GM23338 (cell line): ENCODE measurements at regions not wholly inside any gene's neighbourhood (a gene's known extent, or its start where the extent isn't known, plus 50 kb on each side); places are given as distances from the start of the nearest gene placed in this dataset.

ENCODE experiments used
- ATAC-seq: fragments of 200-7000 bp; cut with Tn5 transposase; 3 replicates; pipeline ENCODE4 v1.9.1; 2020
- DNase-seq: peaks from one replicate; pipeline ENCODE4 v3.0.0-alpha.2; 2015; ENCODE audit warnings: low spot score
- H2AFZ ChIP-seq: fragments of 200-600 bp; sonication (generic); 2 replicates; pipeline ENCODE4 v1.8.0; 2016; ENCODE audit warnings: antibody characterized with exemption, mild to moderate bottlenecking, moderate library complexity
- H3F3A ChIP-seq: fragments of 200-600 bp; sonication (generic); replicated peaks from 2 replicates; pipeline ENCODE4 v1.8.0; 2017; ENCODE audit warnings: antibody characterized with exemption, mixed run types, low read depth
- H3K27ac ChIP-seq: fragments of 200-600 bp; sonication (generic); 2 replicates; pipeline ENCODE4 v1.6.1; 2016; ENCODE audit warnings: low read depth
- H3K27me3 ChIP-seq: fragments of 200-600 bp; sonication (generic); 2 replicates; pipeline ENCODE4 v1.8.0; 2016; ENCODE audit warnings: mild to moderate bottlenecking, mixed run types, moderate library complexity; ENCODE audit not compliant: insufficient read depth
- H3K36me3 ChIP-seq: fragments of 200-600 bp; sonication (generic); 2 replicates; pipeline ENCODE4 v1.8.0; 2016; ENCODE audit warnings: mild to moderate bottlenecking; ENCODE audit not compliant: insufficient read depth
- H3K4me1 ChIP-seq: fragments of 200-600 bp; sonication (generic); 2 replicates; pipeline ENCODE4 v1.8.0; 2016; ENCODE audit warnings: mild to moderate bottlenecking, moderate library complexity; ENCODE audit not compliant: insufficient read depth
- H3K4me2 ChIP-seq: fragments of 200-600 bp; sonication (generic); 2 replicates; pipeline ENCODE4 v1.7.1; 2017; ENCODE audit warnings: mixed run types
- H3K4me3 ChIP-seq: fragments of 200-600 bp; sonication (generic); 2 replicates; pipeline ENCODE4 v1.6.1; 2016; ENCODE audit warnings: mixed run types
- H3K79me2 ChIP-seq: fragments of 200-600 bp; sonication (generic); replicated peaks from 2 replicates; pipeline ENCODE4 v1.8.0; 2017; ENCODE audit warnings: mild to moderate bottlenecking; ENCODE audit not compliant: insufficient read depth
- H3K9me2 ChIP-seq: fragments of 200-600 bp; sonication (generic); 2 replicates; pipeline ENCODE4 v1.8.0; 2017; ENCODE audit not compliant: insufficient read depth
- H4K20me1 ChIP-seq: fragments of 200-600 bp; sonication (generic); replicated peaks from 2 replicates; pipeline ENCODE4 v1.8.0; 2017; ENCODE audit warnings: mild to moderate bottlenecking; ENCODE audit not compliant: insufficient read depth
- H3K27ac Mint-ChIP-seq: 2 replicates; pipeline ENCODE4 v1.8.0; 2020; ENCODE audit warnings: inconsistent platforms, mild to moderate bottlenecking, moderate library complexity, mixed read lengths
- H3K27me3 Mint-ChIP-seq: 3 replicates; pipeline ENCODE4 v1.8.0; 2022; ENCODE audit warnings: low read depth, mild to moderate bottlenecking, moderate library complexity, mixed read lengths, inconsistent platforms; ENCODE audit not compliant: insufficient read depth, poor library complexity
- H3K36me3 Mint-ChIP-seq: 3 replicates; pipeline ENCODE4 v1.8.0; 2021; ENCODE audit warnings: low read depth, mild to moderate bottlenecking, inconsistent platforms, moderate library complexity, mixed read lengths
- H3K4me1 Mint-ChIP-seq: 3 replicates; pipeline ENCODE4 v1.8.0; 2020; ENCODE audit warnings: mild to moderate bottlenecking, inconsistent platforms, mixed read lengths
- H3K4me3 Mint-ChIP-seq: 3 replicates; pipeline ENCODE4 v1.8.0; 2021; ENCODE audit warnings: moderate library complexity, mild to moderate bottlenecking, inconsistent platforms, mixed read lengths
- H3K9me3 Mint-ChIP-seq: 3 replicates; pipeline ENCODE4 v1.8.0; 2020; ENCODE audit warnings: moderate library complexity, mild to moderate bottlenecking, inconsistent platforms, mixed read lengths
- EZH2 ChIP-seq: fragments of 200-600 bp; sonication (generic); IDR thresholded peaks from one replicate; pipeline ENCODE4 v1.8.0; 2017; ENCODE audit warnings: antibody characterized with exemption, mild to moderate bottlenecking, low read depth; ENCODE audit not compliant: unreplicated experiment
- EZH2phosphoT487 ChIP-seq: fragments of 200-600 bp; sonication (generic); IDR thresholded peaks from one replicate; pipeline ENCODE4 v1.8.1; 2018; ENCODE audit warnings: antibody characterized with exemption; ENCODE audit not compliant: unreplicated experiment
- JUNB ChIP-seq: IDR thresholded peaks from one replicate; pipeline ENCODE4 v1.6.1; 2016; ENCODE audit warnings: antibody characterized with exemption; ENCODE audit not compliant: unreplicated experiment
- NANOG ChIP-seq: IDR thresholded peaks from 2 replicates; pipeline ENCODE4 v1.6.1; 2016; ENCODE audit warnings: antibody characterized with exemption, borderline replicate concordance
- POLR2AphosphoS5 ChIP-seq: IDR thresholded peaks from 2 replicates; pipeline ENCODE4 v1.6.1; 2016; ENCODE audit warnings: antibody characterized with exemption, low read depth
- STAT1 ChIP-seq: IDR thresholded peaks from one replicate; pipeline ENCODE4 v1.6.1; 2016; ENCODE audit warnings: antibody characterized with exemption; ENCODE audit not compliant: unreplicated experiment
- ZNF331 ChIP-seq: fragments of 250-450 bp; sonication (Bioruptor Pico); IDR thresholded peaks from 2 replicates; pipeline ENCODE4 v1.5.0; 2020; ENCODE audit warnings: low read depth, mild to moderate bottlenecking, moderate library complexity
- TF ChIP-seq, protein P1 (sequence below): fragments of 250-450 bp; sonication (Bioruptor Pico); IDR thresholded peaks from 2 replicates; pipeline ENCODE4 v1.5.0; 2020; ENCODE audit warnings: mild to moderate bottlenecking, moderate library complexity
- TF ChIP-seq, protein P2 (sequence below): IDR thresholded peaks from 2 replicates; pipeline ENCODE4 v1.6.1; 2016; ENCODE audit warnings: antibody characterized with exemption
- TF ChIP-seq, protein P3 (sequence below): IDR thresholded peaks from one replicate; pipeline ENCODE4 v1.6.1; 2018; ENCODE audit warnings: antibody characterized with exemption; ENCODE audit not compliant: unreplicated experiment

DNA sequence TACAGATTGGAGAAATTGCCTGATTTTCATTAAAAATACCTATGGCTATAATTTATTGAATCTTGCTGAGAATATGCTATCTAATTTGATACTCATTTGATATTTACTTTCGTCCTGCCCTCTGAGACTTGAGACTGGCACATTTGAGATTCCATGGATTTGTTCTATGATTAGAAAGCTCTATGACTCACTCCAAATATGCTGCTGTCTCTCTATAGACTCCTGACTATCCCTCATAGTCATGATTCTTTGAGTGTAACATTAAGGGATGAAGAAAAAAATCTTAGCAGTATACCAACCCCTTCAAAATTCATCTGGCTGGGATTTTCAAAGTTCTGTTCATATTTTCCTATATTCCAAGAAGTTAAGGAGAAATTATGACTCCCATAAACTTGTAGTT, 191.9 kb downstream of the LRIG3 start:
- no peaks in the 10 kb centered on the region for H3K27me3 ChIP-seq
- no peak for DNase-seq
- no peak overlapping the region for H2AFZ ChIP-seq
- H3K4me3 ChIP-seq, result no peak overlapping the region
- Mint-ChIP-seq H3K9me3 (no peaks in the 10 kb centered on the region), H3K36me3 (no peaks in the 10 kb centered on the region), H3K27me3 (no peaks in the 10 kb centered on the region), H3K4me1 (no peaks in the 10 kb centered on the region), H3K27ac (no peak overlapping the region), H3K4me3 (no peak overlapping the region)
- no peaks in the 10 kb centered on the region for H3K9me2 ChIP-seq
- no peaks in the 10 kb centered on the region for H3F3A ChIP-seq
- no peak overlapping the region for H3K4me2 ChIP-seq
- no peaks in the 10 kb centered on the region for H3K4me1 ChIP-seq
- no peak overlapping the region for H3K27ac ChIP-seq
- H4K20me1 ChIP-seq, result no peaks in the 10 kb centered on the region
- no peak for ATAC-seq
- no peaks in the 10 kb centered on the region for H3K36me3 ChIP-seq
- no peaks in the 10 kb centered on the region for H3K79me2 ChIP-seq
- TF ChIP-seq EZH2phosphoT487 (no peak), EZH2 (no peak), ZNF331 (no peak), NANOG (no peak), POLR2AphosphoS5 (no peak), STAT1 (no peak), JUNB (no peak)
- TF ChIP-seq, protein P1, sequence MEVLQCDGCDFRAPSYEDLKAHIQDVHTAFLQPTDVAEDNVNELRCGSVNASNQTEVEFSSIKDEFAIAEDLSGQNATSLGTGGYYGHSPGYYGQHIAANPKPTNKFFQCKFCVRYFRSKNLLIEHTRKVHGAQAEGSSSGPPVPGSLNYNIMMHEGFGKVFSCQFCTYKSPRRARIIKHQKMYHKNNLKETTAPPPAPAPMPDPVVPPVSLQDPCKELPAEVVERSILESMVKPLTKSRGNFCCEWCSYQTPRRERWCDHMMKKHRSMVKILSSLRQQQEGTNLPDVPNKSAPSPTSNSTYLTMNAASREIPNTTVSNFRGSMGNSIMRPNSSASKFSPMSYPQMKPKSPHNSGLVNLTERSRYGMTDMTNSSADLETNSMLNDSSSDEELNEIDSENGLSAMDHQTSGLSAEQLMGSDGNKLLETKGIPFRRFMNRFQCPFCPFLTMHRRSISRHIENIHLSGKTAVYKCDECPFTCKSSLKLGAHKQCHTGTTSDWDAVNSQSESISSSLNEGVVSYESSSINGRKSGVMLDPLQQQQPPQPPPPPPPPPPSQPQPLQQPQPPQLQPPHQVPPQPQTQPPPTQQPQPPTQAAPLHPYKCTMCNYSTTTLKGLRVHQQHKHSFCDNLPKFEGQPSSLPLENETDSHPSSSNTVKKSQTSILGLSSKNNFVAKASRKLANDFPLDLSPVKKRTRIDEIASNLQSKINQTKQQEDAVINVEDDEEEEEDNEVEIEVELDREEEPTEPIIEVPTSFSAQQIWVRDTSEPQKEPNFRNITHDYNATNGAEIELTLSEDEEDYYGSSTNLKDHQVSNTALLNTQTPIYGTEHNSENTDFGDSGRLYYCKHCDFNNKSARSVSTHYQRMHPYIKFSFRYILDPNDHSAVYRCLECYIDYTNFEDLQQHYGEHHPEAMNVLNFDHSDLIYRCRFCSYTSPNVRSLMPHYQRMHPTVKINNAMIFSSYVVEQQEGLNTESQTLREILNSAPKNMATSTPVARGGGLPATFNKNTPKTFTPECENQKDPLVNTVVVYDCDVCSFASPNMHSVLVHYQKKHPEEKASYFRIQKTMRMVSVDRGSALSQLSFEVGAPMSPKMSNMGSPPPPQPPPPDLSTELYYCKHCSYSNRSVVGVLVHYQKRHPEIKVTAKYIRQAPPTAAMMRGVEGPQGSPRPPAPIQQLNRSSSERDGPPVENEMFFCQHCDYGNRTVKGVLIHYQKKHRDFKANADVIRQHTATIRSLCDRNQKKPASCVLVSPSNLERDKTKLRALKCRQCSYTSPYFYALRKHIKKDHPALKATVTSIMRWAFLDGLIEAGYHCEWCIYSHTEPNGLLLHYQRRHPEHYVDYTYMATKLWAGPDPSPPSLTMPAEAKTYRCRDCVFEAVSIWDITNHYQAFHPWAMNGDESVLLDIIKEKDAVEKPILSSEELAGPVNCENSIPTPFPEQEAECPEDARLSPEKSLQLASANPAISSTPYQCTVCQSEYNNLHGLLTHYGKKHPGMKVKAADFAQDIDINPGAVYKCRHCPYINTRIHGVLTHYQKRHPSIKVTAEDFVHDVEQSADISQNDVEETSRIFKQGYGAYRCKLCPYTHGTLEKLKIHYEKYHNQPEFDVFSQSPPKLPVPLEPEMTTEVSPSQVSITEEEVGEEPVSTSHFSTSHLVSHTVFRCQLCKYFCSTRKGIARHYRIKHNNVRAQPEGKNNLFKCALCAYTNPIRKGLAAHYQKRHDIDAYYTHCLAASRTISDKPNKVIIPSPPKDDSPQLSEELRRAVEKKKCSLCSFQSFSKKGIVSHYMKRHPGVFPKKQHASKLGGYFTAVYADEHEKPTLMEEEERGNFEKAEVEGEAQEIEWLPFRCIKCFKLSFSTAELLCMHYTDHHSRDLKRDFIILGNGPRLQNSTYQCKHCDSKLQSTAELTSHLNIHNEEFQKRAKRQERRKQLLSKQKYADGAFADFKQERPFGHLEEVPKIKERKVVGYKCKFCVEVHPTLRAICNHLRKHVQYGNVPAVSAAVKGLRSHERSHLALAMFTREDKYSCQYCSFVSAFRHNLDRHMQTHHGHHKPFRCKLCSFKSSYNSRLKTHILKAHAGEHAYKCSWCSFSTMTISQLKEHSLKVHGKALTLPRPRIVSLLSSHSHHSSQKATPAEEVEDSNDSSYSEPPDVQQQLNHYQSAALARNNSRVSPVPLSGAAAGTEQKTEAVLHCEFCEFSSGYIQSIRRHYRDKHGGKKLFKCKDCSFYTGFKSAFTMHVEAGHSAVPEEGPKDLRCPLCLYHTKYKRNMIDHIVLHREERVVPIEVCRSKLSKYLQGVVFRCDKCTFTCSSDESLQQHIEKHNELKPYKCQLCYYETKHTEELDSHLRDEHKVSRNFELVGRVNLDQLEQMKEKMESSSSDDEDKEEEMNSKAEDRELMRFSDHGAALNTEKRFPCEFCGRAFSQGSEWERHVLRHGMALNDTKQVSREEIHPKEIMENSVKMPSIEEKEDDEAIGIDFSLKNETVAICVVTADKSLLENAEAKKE (CRISPR knock-in tag), result no peak
- TF ChIP-seq, protein P2, sequence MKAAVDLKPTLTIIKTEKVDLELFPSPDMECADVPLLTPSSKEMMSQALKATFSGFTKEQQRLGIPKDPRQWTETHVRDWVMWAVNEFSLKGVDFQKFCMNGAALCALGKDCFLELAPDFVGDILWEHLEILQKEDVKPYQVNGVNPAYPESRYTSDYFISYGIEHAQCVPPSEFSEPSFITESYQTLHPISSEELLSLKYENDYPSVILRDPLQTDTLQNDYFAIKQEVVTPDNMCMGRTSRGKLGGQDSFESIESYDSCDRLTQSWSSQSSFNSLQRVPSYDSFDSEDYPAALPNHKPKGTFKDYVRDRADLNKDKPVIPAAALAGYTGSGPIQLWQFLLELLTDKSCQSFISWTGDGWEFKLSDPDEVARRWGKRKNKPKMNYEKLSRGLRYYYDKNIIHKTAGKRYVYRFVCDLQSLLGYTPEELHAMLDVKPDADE, result no peak
- TF ChIP-seq, protein P3, sequence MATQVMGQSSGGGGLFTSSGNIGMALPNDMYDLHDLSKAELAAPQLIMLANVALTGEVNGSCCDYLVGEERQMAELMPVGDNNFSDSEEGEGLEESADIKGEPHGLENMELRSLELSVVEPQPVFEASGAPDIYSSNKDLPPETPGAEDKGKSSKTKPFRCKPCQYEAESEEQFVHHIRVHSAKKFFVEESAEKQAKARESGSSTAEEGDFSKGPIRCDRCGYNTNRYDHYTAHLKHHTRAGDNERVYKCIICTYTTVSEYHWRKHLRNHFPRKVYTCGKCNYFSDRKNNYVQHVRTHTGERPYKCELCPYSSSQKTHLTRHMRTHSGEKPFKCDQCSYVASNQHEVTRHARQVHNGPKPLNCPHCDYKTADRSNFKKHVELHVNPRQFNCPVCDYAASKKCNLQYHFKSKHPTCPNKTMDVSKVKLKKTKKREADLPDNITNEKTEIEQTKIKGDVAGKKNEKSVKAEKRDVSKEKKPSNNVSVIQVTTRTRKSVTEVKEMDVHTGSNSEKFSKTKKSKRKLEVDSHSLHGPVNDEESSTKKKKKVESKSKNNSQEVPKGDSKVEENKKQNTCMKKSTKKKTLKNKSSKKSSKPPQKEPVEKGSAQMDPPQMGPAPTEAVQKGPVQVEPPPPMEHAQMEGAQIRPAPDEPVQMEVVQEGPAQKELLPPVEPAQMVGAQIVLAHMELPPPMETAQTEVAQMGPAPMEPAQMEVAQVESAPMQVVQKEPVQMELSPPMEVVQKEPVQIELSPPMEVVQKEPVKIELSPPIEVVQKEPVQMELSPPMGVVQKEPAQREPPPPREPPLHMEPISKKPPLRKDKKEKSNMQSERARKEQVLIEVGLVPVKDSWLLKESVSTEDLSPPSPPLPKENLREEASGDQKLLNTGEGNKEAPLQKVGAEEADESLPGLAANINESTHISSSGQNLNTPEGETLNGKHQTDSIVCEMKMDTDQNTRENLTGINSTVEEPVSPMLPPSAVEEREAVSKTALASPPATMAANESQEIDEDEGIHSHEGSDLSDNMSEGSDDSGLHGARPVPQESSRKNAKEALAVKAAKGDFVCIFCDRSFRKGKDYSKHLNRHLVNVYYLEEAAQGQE, result no peak
